Spleen (tissue), 11 donors: ENCODE measurements at regions not wholly inside any gene's neighbourhood (a gene's known extent, or its start where the extent isn't known, plus 50 kb on each side); places are given as distances from the start of the nearest gene placed in this dataset.

ENCODE experiments used
- DNase-seq: peaks from one replicate; pipeline ENCODE4 v3.0.0-alpha.2; 2020
- H3K27ac ChIP-seq, 8 donors: fragments of 200-600 bp; sonication (generic) in 7 of 8; 1 replicate in 4 of 8; 2 replicates in 4 of 8; pipeline versions ENCODE4 v1.5.0 to v1.8.0; 2016 to 2021; ENCODE audit warnings: inconsistent platforms in 4 of 8, mild to moderate bottlenecking in 4 of 8, moderate library complexity in 1 of 8
- H3K27me3 ChIP-seq, 7 donors: fragments of 200-600 bp; sonication (generic) in 6 of 7; replicated peaks in 1 of 7; 1 replicate in 4 of 7; 2 replicates in 3 of 7; pipeline versions ENCODE4 v1.5.0 to v1.8.0; 2016 to 2021; ENCODE audit warnings: inconsistent platforms in 3 of 7, mild to moderate bottlenecking in 1 of 7
- H3K36me3 ChIP-seq, 6 donors: fragments of 200-600 bp; sonication (generic) in 5 of 6; 1 replicate in 4 of 6; 2 replicates in 2 of 6; pipeline versions ENCODE4 v1.5.0 to v1.8.0; 2016 to 2021; ENCODE audit warnings: inconsistent platforms in 2 of 6
- H3K4me1 ChIP-seq, 6 donors: fragments of 200-600 bp; sonication (generic) in 5 of 6; 1 replicate in 3 of 6; 2 replicates in 3 of 6; pipeline versions ENCODE4 v1.5.0 to v1.8.0; 2016 to 2021; ENCODE audit warnings: inconsistent platforms in 3 of 6
- H3K4me3 ChIP-seq, 8 donors: fragments of 200-600 bp; sonication (generic) in 7 of 8; 1 replicate in 4 of 8; 2 replicates in 4 of 8; pipeline versions ENCODE4 v1.5.0 to v1.8.0; 2016 to 2021; ENCODE audit warnings: inconsistent platforms in 4 of 8, mild to moderate bottlenecking in 4 of 8, moderate library complexity in 2 of 8
- H3K9me3 ChIP-seq, 8 donors: fragments of 200-600 bp; sonication (generic) in 7 of 8; 1 replicate in 4 of 8; 2 replicates in 4 of 8; pipeline versions ENCODE4 v1.5.0 to v1.8.0; 2016 to 2021; ENCODE audit warnings: inconsistent platforms in 4 of 8
- CTCF ChIP-seq, 11 experiments: fragments of 200-600 bp in 7 of 11; fragments of 450-650 bp in 4 of 11; sonication (generic) in 4 of 11; IDR thresholded peaks in 8 of 11; conservative IDR thresholded peaks in 3 of 11; 1 replicate in 7 of 11; 2 replicates in 4 of 11; pipeline versions ENCODE4 v1.4.0 to v1.8.0; 2016 to 2021; ENCODE audit warnings: antibody characterized with exemption in 11 of 11, inconsistent platforms in 4 of 11, mild to moderate bottlenecking in 1 of 11
- POLR2A ChIP-seq, 3 donors: fragments of 450-650 bp; IDR thresholded peaks; one replicate each; pipeline ENCODE4 v1.5.1; 2017; ENCODE audit warnings: antibody characterized with exemption in 3 of 3, mild to moderate bottlenecking in 1 of 3
- POLR2AphosphoS5 ChIP-seq, 3 donors: sonication (generic); formaldehyde crosslinking; IDR thresholded peaks; one replicate each; pipeline ENCODE4 v1.5.1; 2017; ENCODE audit warnings: antibody characterized with exemption in 3 of 3
- WGBS, 5 donors: extraction: QIAGEN DNeasy Blood & Tissue Kit in 3 of 5; methylation state at CpG; one replicate each; pipeline versions ENCODE4 v1.1.5 to v1.1.7; 2013 to 2018; 5-methylcytosine and 5-hydroxymethylcytosine counted together
- intact Hi-C: fragments of 100-400 bp; cut with DNase I; formaldehyde crosslinking; loops from one replicate; pipeline ENCODE4 v1.15.0; 2023; ENCODE audit warnings: low total_unique reads
- donor health status: healthy with polysubstance abuse.
- donor health status: DM: no; HTN: no; CAD: no; lungs with moderate emphysema.
- donor health status: DM: no; HTN: no; CAD: no.
- donor health status: Bipolar disorder and iron deficiency.
- donor health status: healthy.
- donor health status: DM: no; HTN: no; CAD: no.
- donor health status: DM: yes; HTN: yes; CAD: no.

GRCh38 chr2:107306881-107307280 is 420.9 kb upstream of the ST6GAL2 start:
- Histone ChIP-seq H3K36me3 (no peaks in the 10 kb centered on the region), H3K9me3 (no peaks in the 10 kb centered on the region), H3K27ac (no peak overlapping the region), H3K4me1 (no peaks in the 10 kb centered on the region), H3K4me3 (no peak overlapping the region), H3K27me3 (no peaks in the 10 kb centered on the region)
- WGBS, 5 donors: 66 to 75% (median 69%) methylated on average over 2 of the region's 2 CpGs
- no peak for DNase-seq
- no peak for TF ChIP-seq CTCF (IDR thresholded peaks at IDR 0.05 in 8 of 11, conservative IDR thresholded peaks at IDR 0.05 in 3 of 11)
- intact Hi-C loops: no loop called here

GRCh38 chr2:107308835-107309234 is 422.9 kb upstream of the ST6GAL2 start:
- Histone ChIP-seq H3K27ac (no peak overlapping the region), H3K36me3 (no peaks in the 10 kb centered on the region), H3K4me3 (no peak overlapping the region), H3K4me1 (no peaks in the 10 kb centered on the region), H3K9me3 (no peaks in the 10 kb centered on the region), H3K27me3 (no peaks in the 10 kb centered on the region)
- DNase-seq: no peak
- 77 to 83% (median 82%) methylated on average over 1 of the region's 1 CpG for WGBS, 5 donors
- intact Hi-C loops: no loop called here
- TF ChIP-seq POLR2AphosphoS5 (IDR thresholded peaks at IDR 0.05) (no peak), POLR2A (IDR thresholded peaks at IDR 0.05) (no peak), CTCF (IDR thresholded peaks at IDR 0.05 in 8 of 11, conservative IDR thresholded peaks at IDR 0.05 in 3 of 11) (no peak)

GRCh38 chr2:107312240-107312639 is 426.3 kb upstream of the ST6GAL2 start:
- intact Hi-C loops: no loop called here
- 82 to 89% (median 85%) methylated on average over 4 of the region's 4 CpGs for WGBS, 5 donors
- no peaks in the 10 kb centered on the region for H3K36me3 ChIP-seq
- no peak for DNase-seq
- TF ChIP-seq CTCF (IDR thresholded peaks at IDR 0.05 in 8 of 11, conservative IDR thresholded peaks at IDR 0.05 in 3 of 11): no peak
- TF ChIP-seq POLR2A (IDR thresholded peaks at IDR 0.05): no peak
- TF ChIP-seq POLR2AphosphoS5 (IDR thresholded peaks at IDR 0.05): no peak
- no peaks in the 10 kb centered on the region for H3K9me3 ChIP-seq
- no peak overlapping the region for H3K4me3 ChIP-seq
- no peaks in the 10 kb centered on the region for H3K4me1 ChIP-seq
- H3K27ac ChIP-seq: no peak overlapping the region
- no peaks in the 10 kb centered on the region for H3K27me3 ChIP-seq

- WGBS, 5 donors: 58 to 74% (median 62%) methylated on average over 1 of the region's 1 CpG
- Histone ChIP-seq H3K27ac (no peak overlapping the region), H3K4me1 (no peaks in the 10 kb centered on the region), H3K9me3 (no peaks in the 10 kb centered on the region), H3K36me3 (no peaks in the 10 kb centered on the region), H3K27me3 (no peaks in the 10 kb centered on the region), H3K4me3 (no peak overlapping the region)
- intact Hi-C loops: no loop called here
- DNase-seq: no peak
- TF ChIP-seq POLR2AphosphoS5 (IDR thresholded peaks at IDR 0.05): no peak
Measured at GRCh38 chr2:107313316-107313715, 427.3 kb upstream of the ST6GAL2 start.

- H3K4me3 ChIP-seq: no peak overlapping the region
- intact Hi-C loops: no loop called here
- no peaks in the 10 kb centered on the region for H3K27me3 ChIP-seq
- no peak overlapping the region for H3K27ac ChIP-seq
- TF ChIP-seq POLR2AphosphoS5 (IDR thresholded peaks at IDR 0.05) (no peak), POLR2A (IDR thresholded peaks at IDR 0.05) (no peak)
- H3K4me1 ChIP-seq: no peaks in the 10 kb centered on the region
- H3K9me3 ChIP-seq: peaks cover 0 to 16% (median 0%) of the 10 kb centered on the region in 8 donors
- WGBS, 5 donors: 82 to 100% (median 100%) methylated on average over 1 of the region's 1 CpG
- no peaks in the 10 kb centered on the region for H3K36me3 ChIP-seq
- DNase-seq: no peak
Measured at GRCh38 chr2:107320881-107321280, 434.9 kb upstream of the ST6GAL2 start.
